SW 1271 (cell line): ENCODE measurements at regions not wholly inside any gene's neighbourhood (a gene's known extent, or its start where the extent isn't known, plus 50 kb on each side); places are given as distances from the start of the nearest gene placed in this dataset.

Experiments
- DNase-seq, 2 experiments: peaks; one replicate each; lab custom pipeline; 2025; lab: John Stamatoyannopoulos, UW

DNA sequence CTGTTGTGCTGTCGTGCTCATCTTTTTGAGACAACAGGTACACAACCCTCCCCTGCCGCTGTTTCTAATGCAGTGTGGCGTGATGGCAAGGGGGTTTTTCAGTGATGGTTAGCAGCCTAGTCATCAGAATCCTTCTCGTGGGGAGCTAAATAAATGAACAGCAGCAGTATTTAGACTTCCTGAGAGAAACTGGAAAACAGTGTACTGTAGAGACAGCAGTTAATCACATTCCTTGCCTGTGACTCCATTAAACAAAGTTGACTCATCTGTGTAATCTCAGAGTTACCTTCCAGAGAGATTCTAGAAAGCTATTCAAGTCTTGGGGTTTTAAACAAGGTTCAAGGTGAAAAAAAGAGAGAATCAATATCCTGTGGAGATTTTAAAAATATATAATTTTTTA is 1753.2 kb upstream of the PCDH7 start:
- DNase-seq: peak in 1 of 2 experiments; percentile 8

DNA sequence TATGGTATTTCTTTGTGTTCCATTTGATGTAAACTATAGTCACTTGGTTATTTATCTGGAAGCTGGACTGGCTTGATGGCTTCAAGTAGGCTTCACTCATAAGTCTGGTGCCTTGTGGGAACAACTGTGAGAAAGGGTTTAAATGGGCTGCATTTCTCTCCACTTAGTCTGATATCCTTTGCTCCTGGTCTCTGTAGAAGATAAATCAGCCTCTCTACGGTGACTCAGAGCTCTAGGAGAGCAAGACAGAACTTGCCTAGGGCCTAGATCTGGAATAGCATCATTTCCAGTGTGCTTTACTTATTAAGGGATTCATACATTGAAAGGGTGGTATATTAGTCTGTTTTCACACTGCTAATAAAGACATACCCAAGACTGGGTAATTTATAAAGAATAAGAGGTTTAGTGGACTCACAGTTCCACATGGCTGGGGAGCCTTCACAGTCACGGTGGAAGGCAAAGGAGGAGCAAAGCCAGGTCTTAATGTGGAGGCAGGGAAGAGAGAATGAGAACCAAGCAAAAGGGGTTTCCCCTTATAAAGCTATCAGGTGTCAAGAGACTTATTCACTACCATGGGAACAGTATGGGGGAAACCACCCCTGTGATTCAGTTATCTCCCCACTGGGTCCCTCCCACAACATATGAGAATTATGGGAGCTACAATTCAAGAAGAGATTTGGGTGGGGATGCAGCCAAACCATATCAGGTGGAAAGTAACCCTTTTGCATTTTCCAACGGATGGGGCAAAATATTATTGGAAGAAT is 1746.4 kb upstream of the PCDH7 start:
- DNase-seq: no peak

DNA sequence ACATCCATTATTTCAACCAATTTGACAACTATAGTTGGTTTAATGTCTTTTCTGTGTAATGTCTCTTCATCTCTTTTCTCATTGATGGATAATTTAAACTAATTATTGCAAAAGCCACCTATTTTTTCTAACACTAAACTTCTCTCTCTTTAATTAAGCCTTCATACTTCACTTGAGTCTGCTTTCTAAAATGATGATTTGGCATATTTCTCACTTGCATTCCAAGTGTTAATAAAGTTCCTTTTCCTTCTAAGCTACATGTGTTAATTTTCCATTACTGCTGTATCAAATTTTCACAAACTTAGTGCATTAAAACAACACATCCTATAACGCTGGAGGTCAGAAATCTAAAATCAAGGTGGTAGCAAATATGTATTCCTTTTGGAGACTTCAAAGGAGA is 1743.8 kb upstream of the PCDH7 start:
- no peak for DNase-seq

DNA sequence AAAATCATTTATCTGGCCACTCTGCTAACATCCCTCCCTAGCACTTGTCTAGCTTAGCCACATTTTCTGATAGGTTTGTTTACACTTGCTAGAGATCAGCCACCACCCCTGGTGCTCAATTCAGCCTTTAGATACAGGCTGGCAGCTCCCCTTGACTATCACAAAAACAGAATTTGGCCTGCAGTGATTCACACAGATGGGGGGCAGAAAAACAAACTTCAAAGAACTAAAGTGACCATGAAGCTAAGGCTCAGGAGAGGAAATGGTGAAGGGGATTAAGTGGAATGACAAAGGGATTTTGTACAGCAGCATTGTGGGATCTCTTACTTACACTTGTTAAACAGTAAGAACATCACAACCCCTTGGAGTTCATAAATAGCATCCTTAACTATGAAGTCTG is 1718.0 kb upstream of the PCDH7 start:
- no peak for DNase-seq

DNA sequence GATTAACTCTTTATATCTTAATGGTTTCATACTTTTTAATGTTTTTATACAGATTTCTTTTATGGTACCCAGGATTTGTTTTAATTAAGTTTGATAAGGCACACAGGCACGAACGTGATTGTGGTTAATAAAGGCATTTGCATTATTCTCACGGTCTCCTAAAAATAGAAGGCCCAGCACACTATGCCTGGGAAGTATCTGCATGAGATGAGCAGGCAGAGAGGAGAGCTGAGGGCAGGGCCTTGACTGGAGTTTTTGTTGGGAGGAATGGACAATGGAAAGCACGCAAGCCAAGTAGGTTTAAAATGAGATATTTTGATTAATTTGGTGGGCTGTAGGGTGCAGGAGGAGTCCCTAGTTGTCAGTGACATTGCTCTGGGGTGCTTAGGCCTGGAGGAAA is 1714.3 kb upstream of the PCDH7 start:
- no peak for DNase-seq

DNA sequence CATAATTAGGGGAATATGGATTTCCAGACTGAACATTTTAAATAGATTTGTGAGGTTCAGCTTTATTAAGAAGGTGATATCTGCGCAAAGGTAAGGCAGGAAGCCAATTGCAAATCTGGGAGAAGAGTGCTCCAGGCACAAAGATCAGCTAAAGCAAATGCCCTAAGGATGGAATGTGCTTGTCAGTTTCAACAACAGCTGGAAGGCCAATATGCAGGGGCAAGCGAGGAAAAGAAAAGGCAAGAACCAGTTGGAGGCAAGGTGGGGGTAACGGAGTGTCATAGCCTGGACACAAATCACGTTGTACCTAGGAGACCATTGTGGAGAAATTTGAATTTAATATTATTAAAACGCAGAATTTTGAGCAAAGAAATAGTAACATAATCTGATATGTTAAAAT is 1710.3 kb upstream of the PCDH7 start:
- no peak for DNase-seq

DNA sequence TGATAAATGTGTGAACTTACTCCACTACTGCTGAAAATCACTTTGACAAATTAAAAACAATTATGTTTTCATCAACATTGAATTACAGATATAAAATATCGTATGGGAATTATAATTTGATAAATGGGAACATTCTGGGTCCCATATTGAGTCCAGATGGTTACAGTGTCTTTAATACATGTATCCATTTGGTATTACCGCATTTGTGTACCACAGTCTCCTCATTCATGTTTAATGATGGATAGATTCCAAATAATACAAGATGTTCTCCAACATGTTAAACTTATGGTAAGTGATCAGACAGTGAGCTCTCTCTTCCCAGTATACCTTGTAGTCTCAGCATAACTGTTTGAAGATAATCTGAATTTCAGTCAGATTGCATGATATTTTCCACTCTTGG is 1706.8 kb upstream of the PCDH7 start:
- DNase-seq: no peak

DNA sequence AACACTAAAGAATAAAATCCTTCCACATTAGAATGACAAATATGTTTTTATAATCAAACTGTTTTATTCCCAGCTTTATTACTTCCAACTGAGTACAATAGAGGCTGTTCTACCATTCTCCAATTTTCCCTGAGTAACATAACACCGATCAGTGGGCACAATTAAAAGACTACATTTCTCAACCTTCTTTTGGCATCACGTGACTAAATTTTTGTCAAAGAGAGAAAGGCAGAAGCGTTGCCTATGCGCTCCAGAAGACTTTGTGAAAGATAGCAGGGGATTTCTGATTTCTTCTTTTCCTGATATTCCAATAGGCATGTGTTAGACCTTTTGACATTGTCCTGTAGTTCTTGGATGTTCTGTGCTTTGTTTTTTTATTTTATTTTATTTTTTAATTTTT is 1705.6 kb upstream of the PCDH7 start:
- no peak for DNase-seq

DNA sequence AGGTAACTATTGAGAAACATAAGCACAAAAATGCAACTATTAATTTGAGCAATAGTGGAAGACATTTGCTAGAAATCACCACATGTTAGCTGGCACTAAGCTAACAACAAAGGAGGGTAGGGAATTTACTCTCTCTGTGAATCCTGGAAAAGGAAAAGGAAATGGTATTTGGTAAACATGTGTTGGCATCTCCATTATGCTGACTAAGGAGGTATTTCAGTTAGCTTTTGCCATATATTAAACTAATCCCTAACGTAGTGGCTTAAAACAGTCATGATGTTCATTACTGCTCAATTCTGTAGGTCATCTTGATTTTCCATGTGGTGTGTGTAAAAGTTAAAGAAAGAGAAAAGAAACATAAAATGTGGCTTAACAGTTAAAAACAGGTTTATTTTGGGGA is 1686.5 kb upstream of the PCDH7 start:
- no peak for DNase-seq

DNA sequence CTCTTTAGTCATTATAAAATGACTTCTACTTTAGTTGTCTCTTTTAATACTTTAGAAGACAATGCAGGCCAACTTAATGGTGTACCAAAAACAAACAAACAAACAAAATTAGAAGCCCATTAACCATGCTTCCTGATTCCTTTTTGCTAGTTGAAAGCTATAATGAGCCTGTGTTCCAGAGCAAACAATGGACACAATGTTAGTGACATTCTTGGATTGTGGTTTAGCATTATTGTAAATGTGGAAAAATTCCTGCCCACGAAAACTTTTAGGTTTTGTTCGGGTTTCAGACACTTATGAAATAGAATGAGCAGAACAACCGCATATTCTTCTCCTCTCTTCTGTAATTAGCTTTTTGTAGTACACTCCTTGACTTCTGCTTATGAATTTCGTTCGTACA is 1682.7 kb upstream of the PCDH7 start:
- DNase-seq: no peak

DNA sequence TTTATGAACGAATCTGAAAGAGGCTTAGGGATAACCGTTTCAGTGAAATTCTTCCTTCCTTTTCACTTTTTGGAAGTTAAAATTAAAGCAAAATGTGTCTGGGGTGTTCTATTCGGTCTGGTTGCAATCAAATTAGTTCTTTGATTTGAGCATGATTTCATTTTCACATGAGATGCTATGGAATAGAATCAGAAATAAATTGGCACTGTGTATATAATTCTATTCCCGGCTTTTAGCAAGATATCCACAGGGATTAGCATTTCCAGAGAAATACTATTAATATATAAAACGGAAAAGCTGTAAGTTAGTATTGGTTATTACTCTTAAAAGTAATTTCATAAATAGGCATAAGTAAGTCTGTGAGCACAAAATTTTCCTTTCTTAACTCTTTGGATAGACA is 1676.8 kb upstream of the PCDH7 start:
- DNase-seq: no peak

DNA sequence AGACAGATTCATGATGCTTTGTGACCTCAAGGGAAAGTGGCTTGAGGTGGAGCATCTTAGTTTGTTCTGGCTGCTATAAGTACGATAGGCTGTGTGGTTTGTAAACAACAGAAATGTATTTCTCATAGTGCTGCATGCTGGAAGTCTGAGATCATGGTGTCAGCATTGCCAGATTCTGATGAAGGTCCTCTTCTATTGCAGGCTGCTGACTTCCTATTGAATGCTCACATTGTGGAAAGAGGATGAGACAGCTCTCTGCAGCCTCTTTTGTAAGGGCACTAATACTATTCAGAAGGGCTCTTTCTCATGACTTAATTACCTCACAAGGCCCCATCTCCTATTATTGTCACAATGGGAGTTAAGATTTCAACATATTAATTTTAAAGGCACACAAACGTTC is 1674.0 kb upstream of the PCDH7 start:
- no peak for DNase-seq

DNA sequence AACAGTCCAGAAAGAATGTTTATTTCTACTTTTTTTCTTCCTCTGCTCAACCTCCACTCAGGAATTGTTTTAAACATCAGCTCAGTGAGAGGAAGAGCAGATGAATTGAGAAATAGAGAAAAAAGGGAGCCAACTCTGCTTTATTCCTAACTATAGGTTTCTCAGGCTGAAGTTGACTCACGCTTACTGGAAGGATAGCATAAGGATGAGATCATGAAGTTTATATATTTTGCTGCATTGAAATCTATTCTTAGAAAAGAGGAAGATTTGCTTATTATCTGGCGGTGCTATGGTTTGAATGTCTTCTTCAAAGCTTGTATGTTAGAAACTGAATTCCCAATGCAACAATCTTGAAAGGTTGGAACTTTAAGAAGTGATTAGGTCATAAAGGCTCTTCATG is 1673.4 kb upstream of the PCDH7 start:
- no peak for DNase-seq

DNA sequence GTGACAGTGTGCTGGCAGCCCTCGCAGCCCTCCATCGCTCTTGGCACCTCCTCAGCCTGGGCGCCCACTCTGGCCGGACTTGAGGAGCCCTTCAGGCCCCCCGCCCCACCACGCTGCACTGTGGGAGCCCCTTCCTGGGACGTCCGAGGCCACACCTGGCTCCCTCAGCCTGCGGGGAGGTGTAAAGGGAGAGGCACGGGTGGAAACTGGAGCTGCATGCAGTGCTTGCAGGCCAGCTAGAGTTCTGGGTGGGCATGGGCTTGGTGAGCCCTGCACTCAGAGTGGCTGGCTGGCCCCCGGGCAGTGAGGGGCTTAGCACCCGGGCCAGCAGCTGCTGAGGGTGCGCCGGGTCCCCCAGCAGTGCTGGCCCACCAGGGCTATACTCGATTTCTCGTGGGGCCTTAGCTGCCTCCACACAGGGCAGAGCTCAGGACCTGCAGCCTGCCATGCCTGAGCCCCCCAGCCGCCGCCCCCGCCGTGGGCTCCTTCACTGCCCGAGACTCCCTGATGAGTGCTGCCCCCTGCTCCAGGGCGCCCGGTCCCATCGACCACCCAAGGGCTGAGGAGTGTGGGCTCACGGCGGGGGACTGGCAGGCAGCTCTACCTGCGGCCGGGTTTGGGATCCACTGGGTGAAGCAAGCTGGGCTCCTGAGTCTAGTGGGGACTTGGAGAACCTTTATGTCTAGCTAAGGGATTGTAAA is 1672.7 kb upstream of the PCDH7 start:
- DNase-seq: no peak

DNA sequence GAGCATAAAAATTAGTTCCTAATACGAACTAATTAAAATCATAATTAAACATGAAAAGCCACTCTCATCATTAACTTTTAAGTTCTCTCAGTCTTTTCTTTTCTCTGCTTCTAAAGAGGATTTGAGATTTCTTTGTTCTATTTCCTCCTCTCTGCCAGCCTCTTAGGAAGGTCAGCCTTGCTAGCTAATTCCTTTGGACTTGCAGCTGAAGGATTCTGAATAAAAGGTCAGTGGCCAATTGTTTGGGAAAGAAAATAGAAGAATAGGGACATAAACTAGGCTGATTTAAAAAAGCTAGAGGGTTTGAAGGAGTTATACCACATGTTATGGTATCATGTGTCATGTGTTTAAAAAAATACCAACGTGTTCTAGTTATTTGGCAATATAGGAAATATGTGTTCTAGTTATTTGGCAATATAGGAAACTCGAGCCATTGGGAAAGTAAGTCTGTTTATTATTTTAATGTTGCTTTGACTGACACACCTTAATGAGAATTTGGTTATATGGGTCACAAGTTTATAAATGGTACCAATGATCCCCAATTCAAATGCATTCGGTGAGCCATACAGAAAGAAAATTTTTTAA is 1668.7 kb upstream of the PCDH7 start:
- no peak for DNase-seq

DNA sequence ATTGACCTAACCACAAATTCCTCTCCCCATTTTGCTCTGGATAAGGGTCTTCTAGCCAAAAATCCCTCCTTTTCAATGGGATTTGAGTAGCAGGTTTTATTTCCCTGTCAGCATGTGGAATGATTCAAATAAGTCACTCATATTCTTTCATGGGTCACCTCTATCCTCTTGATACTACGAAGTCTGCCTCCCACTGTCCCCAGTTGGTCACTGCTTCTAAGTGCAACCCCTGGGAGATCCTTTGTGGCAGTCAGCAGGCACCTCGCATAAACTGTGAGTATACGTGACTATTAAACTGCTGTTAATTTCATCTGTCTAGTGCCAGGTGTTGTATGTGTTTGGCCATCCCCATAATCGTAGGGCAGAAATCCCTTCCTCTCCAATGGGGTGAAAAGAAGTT is 1667.9 kb upstream of the PCDH7 start:
- no peak for DNase-seq

DNA sequence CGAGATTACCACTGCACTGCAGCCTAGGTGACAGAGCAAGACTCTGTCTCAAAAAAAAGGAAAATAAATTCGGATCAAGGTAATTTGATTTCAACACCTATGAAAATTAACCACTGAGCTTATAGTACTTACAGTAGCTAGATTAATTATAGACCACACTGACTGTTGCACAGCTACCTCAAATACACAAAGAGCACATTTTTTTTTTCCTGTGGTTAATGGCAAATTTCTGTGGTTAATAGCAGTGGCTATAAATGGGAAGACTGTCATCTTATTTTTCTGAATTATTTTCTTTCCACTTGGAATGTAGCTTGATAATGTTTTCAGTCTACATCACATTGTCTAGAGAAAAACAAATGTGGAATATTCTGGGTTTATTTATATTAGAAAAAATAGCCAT is 1661.6 kb upstream of the PCDH7 start:
- DNase-seq: no peak

DNA sequence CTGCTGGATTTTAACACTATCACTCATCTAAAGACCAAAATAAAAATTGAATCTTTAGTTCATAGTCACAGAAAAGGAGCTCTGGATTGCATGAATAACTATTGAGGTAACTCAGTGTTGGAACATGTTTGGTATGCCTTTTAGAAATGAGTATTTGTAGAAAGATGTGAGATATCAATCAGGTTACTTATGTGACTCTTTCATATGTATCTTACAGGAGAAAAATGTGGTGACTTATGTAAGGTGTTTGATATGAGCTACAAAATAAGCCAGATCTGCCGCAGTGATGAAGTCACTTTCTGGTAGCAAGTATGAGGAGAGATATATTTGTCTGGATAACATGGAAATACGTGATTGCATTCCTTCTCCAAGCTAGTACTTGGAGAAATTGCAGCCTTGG is 1653.3 kb upstream of the PCDH7 start:
- no peak for DNase-seq

DNA sequence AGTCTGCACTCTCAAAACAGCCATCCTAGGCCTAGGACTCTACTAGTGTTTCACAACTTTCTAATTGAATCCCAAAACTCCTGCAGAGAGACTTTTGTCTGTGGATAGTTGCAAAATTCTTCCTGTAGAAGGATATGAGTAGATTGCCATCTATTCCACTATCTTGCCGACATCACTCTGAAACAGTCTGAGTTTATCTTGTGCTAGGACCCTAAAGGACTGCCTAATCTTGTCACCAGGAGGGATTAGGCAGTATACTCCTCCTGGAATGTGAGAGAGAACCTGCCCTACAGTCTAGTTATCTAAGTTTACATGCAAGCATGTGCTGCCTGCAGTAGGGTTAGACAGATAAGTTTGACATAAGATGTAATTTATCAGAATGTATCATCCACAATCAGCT is 1646.6 kb upstream of the PCDH7 start:
- DNase-seq: no peak

DNA sequence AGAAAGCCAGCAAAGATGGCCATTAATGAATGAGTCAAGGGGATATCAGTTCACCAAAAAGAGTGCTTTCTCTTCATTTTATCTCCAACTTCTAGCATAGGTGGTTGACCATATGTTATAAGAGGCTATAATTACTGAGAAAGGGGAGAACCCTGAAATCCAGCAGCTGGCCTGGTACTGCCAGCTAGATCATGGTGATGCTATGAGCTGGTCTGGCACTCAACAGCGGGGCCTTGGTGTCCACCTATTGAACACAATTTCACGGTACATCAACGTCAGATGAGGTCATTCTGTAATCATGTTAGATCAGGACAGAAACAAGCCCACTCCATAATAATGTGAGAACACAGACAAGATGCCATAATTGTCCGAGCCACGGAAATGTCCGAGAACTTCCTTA is 1644.8 kb upstream of the PCDH7 start:
- DNase-seq: no peak

DNA sequence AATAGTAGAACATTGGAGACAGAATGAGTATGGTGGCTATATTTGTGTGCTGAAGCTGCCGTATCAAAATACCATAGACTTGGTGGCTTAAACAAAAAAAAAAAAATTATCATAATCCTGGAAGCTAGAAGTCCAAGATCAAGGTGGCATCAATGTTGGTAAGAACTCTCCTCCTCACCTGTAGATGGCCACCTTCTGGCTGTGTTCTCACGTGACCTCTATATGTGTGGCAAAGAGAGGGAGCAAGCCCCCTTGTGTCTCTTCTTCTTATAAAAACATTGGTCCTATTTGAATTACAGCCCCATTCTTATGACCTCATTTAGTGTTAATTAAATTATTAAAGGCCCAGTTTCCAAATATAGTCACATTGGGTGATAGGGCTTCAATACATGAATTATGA is 1640.9 kb upstream of the PCDH7 start:
- no peak for DNase-seq

DNA sequence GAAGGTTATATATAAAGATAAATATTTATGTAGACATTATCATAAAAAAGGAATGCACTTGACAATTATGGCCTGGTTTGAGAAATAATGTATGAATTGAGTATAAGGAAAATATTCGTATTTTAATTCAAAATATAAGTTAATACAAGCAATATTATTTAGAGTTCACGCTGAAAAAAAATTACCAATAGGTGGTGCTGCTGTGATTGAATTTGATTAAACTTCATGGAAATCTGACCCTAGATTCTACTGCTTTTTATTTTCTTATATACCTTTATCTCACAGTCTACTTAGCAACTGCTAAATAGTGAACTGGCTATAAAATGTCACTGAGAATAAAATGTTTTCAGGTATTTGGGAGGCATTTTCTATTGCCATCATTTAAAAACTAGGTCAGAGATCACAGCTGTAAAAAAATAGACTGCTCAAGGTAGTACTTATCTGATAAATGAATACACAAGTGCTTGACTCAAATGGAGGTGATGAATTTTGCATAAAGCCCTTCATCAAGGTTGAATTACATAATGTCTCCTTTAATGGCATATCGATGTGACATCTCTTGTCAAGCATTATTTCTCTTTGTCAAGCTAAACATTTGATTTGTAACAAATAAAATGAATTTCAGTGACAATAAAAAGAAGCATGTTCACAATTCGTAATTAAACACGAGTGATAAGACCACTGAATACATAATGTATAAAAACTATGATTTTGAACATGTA is 1638.8 kb upstream of the PCDH7 start:
- peak in 1 of 2 experiments; percentile 15 for DNase-seq

DNA sequence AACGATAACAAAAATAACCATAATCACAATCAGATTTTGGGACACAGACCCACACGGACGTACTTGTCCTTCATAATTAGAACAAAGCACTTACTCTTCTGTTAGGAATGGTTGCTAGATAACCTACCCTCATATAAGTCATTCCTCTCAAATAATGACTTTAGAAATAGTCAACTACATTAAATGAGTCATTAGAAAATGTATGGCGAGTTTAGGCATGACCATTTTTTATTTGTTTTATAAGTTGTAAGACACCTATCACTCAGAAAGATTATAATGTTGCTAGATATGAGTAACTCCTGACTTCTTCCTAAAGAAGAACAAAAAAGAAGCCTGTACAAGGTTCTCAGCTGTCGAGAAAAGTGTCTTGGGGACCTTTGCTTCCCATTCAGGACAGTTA is 1637.5 kb upstream of the PCDH7 start:
- DNase-seq: no peak
